ENCODE measurements at regions not wholly inside any gene's neighbourhood (a gene's known extent, or its start where the extent isn't known, plus 50 kb on each side); places are given as distances from the start of the nearest gene placed in this dataset.
"Not testable (repeated sequence)": the region's sequence is repeated elsewhere in the genome, so short reads cannot be mapped to it uniquely, and the experiment has no call there.

DNA sequence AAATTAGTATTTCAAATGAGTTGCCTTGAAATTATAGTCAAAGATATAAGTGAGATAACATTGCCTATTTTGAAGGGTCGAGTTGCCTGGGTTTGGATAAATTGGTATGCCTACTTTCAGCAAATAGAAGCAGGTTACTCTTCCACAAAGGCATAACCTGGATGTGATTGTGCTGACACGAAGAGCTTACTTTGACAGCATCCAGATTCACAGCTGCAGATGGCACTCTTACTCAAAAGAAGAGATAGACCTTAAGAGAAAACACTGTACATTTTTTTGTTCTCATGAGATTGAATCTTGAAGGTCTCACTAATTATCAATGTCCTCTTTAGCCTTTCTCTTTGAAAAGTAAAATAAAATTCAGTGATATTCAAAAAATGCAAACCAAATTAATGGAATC lies 1338.7 kb downstream of the REEP3 start:
- Mint-ChIP-seq H3K27ac (no peak overlapping the region), H3K27me3 (no peaks in the 10 kb centered on the region), H3K4me3 (no peak overlapping the region), H3K36me3 (no peaks in the 10 kb centered on the region), H3K9me3 (peaks cover 11% of the 10 kb centered on the region), H3K4me1 (ENCODE audit: low read depth in 2 of 2) (no peaks in the 10 kb centered on the region)
- ATAC-seq (no peak), DNase-seq (ENCODE audit: low spot score) (no peak)

DNA sequence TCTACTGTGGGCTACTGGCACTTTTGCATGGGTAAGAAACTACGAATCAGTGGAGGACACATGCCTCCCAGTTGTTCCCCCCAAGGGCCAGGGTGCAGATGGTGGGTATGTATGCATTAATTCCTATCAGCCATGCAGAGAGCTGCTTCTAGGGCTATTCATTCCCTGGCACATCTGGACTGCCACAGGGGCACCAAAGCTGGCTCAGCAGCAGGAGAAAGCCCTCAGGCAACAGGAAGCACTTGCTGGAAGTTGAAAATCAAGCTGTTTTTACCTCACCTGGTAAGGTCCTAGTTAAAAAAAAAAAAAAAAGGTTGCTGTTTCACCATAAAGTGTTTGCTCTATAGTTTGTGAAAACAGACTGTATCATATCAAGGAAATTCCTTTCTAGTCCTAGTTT lies 1342.6 kb downstream of the REEP3 start:
- no peaks in the 10 kb centered on the region for H3K4me1 Mint-ChIP-seq (ENCODE audit: low read depth in 2 of 2)
- H3K27ac Mint-ChIP-seq = no peak overlapping the region
- no peak overlapping the region for H3K4me3 Mint-ChIP-seq
- no peaks in the 10 kb centered on the region for H3K36me3 Mint-ChIP-seq
- no peaks in the 10 kb centered on the region for H3K27me3 Mint-ChIP-seq
- H3K9me3 Mint-ChIP-seq = peaks cover 5% of the 10 kb centered on the region
- ATAC-seq = no peak
- DNase-seq (ENCODE audit: low spot score) = no peak

DNA sequence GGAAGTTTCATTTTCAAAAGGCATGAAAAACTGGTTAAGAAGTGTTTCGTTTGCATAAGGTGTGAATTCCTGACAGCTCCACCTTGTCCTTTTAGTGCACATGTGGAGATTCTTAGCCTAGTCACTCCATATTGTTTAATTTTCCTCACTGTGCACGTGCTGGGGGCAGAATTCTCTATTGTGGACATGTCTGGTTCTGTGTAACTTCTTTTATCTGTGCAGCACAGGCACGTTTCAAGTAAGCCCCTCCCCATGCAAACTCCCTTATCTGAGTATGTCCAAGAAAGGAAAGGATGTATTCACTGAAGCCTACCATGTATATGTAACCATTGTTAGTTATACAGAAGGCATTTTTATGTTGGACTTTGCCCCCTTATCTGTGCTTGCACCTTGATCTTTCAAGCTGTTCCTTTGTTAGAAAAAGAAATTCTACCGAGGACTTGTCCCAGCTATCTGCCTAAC lies 1346.3 kb downstream of the REEP3 start:
- no peaks in the 10 kb centered on the region for H3K27me3 Mint-ChIP-seq
- DNase-seq (ENCODE audit: low spot score) (no peak), ATAC-seq (no peak)
- H3K4me3 Mint-ChIP-seq = no peak overlapping the region
- H3K36me3 Mint-ChIP-seq = no peaks in the 10 kb centered on the region
- H3K4me1 Mint-ChIP-seq (ENCODE audit: low read depth in 2 of 2) = no peaks in the 10 kb centered on the region
- H3K9me3 Mint-ChIP-seq = peaks cover 11% of the 10 kb centered on the region
- H3K27ac Mint-ChIP-seq = no peak overlapping the region

DNA sequence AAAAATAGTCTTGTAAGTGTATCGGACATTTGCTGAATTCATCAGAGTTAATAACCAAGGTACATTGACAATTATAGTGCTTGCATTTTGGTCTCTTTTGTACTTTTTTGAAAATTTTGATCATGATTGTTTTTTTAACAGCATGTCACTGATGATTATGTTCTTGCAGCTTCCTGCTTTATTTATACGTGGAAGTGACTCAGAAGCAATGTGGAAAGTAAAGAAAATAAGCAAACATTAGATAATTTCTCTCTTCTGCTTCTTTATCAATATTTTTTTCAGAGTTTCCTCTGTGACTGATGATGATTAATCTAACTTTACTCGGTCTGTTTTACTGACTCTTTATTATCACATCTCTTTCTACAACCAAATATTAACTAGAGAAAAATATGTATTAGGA lies 1351.9 kb downstream of the REEP3 start:
- no peaks in the 10 kb centered on the region for H3K4me1 Mint-ChIP-seq (ENCODE audit: low read depth in 2 of 2)
- ATAC-seq = no peak
- no peaks in the 10 kb centered on the region for H3K36me3 Mint-ChIP-seq
- H3K9me3 Mint-ChIP-seq = peaks cover 11% of the 10 kb centered on the region
- H3K4me3 Mint-ChIP-seq = no peak overlapping the region
- no peaks in the 10 kb centered on the region for H3K27me3 Mint-ChIP-seq
- H3K27ac Mint-ChIP-seq = no peak overlapping the region
- DNase-seq (ENCODE audit: low spot score) = no peak

DNA sequence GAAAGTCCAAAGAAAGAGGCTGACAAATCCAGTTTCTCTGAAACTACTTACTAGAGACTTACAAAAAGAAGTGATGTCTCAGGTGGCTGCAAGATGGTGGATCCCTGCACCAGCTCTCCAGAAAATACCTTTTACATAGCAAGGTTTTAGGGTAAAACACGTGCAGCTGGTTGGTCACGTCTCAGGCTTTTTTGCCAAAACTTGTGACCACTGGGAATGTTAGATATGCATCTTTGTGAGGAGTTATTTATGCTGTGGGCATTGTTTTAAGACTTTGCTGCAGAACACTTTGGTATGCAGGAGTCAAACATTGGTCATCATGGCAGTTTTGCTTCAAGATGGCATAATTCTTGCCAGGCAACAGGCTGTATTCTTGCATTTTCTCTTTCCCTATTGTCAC lies 1352.8 kb downstream of the REEP3 start:
- H3K27ac Mint-ChIP-seq = no peak overlapping the region
- H3K36me3 Mint-ChIP-seq = no peaks in the 10 kb centered on the region
- ATAC-seq = no peak
- H3K4me1 Mint-ChIP-seq (ENCODE audit: low read depth in 2 of 2) = no peaks in the 10 kb centered on the region
- DNase-seq (ENCODE audit: low spot score) = no peak
- H3K9me3 Mint-ChIP-seq = peaks cover 11% of the 10 kb centered on the region
- H3K4me3 Mint-ChIP-seq = no peak overlapping the region
- H3K27me3 Mint-ChIP-seq = no peaks in the 10 kb centered on the region

DNA sequence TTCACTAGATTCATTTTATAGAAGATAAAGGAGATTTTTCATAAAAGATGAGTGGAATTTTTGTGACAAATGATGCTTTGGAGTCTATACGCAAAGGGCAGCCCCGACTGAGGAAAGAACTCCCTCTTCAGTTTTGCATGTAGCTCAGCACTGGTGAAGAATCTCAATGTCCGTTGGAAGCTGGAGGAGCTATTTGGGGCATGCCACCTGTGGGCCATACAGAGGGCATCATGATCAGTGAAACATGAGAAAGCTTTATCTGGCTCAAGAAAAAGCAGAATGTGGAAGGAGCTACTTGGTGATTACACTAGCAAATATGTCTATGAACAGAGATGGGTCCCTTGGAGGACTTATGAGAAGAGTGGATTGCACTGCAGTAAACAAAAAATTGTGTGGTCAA lies 1359.3 kb downstream of the REEP3 start:
- Mint-ChIP-seq H3K4me3 (no peak overlapping the region), H3K27me3 (no peaks in the 10 kb centered on the region), H3K36me3 (no peaks in the 10 kb centered on the region), H3K9me3 (peaks cover 7% of the 10 kb centered on the region), H3K27ac (no peak overlapping the region), H3K4me1 (ENCODE audit: low read depth in 2 of 2) (no peaks in the 10 kb centered on the region)
- ATAC-seq (no peak), DNase-seq (ENCODE audit: low spot score) (no peak)

DNA sequence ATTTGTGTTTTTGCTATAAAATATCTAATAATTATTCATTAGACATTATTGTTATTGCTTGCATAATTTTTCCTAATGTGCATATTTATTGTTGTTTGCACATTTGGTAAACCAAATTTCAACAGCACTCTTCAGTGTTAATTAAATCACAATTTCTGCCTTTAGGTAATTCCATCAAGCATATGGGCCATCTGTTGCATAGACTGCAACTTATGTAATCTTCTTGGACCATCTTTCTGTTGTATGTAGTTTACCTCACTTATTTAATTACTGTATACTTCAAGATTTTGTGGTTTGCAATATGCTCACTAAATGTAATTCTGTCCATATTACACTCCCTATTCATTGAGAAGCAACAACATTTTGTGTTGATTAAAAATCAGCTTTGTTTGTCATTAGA lies 1360.1 kb downstream of the REEP3 start:
- Mint-ChIP-seq H3K9me3 (peaks cover 11% of the 10 kb centered on the region), H3K27me3 (no peaks in the 10 kb centered on the region), H3K4me3 (no peak overlapping the region), H3K4me1 (ENCODE audit: low read depth in 2 of 2) (no peaks in the 10 kb centered on the region), H3K27ac (no peak overlapping the region), H3K36me3 (no peaks in the 10 kb centered on the region)
- ATAC-seq (no peak), DNase-seq (ENCODE audit: low spot score) (no peak)

DNA sequence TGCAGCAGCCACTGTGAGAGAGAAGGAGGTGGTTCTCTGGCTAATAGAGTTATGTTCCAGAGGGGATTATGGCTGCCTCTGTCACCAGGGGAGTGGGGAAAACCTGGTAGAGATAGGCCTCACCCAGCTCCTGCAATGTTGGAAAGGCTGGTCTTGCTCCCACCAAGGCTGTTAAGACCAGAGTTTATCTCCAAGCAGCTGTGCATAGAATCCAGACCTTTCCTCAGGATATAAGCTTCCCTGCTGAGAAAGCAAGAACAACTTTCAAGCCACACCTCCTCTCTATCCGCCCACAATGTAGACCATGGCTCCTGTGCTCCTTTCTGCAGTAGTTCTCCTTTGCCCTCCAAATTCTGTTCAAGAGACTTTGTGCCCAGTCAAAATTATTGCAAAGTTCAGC lies 1375.4 kb downstream of the REEP3 start:
- Mint-ChIP-seq H3K27me3 (no peaks in the 10 kb centered on the region), H3K4me1 (ENCODE audit: low read depth in 2 of 2) (no peaks in the 10 kb centered on the region), H3K27ac (no peak overlapping the region), H3K9me3 (peaks cover 24% of the 10 kb centered on the region), H3K36me3 (peaks cover 6% of the 10 kb centered on the region), H3K4me3 (no peak overlapping the region)
- ATAC-seq (no peak), DNase-seq (ENCODE audit: low spot score) (no peak)

DNA sequence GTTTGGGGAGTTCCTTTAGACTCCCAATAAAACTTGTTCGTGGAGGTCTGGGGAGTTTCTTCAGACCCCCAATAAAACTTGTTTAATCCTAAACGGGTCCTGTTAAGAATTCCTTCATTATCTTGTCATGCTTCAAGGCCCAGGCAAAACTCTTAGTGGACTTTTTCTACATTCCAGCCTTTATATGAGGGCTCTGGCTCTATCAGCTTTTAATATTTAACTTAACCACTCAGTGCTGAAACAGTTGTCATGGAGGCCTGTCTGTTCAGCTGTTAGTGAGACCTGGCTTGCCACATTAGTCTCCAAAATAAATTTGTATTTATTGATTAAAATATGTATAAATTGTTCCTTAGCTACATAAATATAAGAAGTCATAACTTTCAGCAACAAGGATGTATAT lies 1385.1 kb downstream of the REEP3 start:
- H3K4me3 Mint-ChIP-seq; H3K9me3 Mint-ChIP-seq; H3K27ac Mint-ChIP-seq; DNase-seq (ENCODE audit: low spot score); H3K36me3 Mint-ChIP-seq; H3K4me1 Mint-ChIP-seq (ENCODE audit: low read depth in 2 of 2); ATAC-seq; H3K27me3 Mint-ChIP-seq: not testable (repeated sequence)

DNA sequence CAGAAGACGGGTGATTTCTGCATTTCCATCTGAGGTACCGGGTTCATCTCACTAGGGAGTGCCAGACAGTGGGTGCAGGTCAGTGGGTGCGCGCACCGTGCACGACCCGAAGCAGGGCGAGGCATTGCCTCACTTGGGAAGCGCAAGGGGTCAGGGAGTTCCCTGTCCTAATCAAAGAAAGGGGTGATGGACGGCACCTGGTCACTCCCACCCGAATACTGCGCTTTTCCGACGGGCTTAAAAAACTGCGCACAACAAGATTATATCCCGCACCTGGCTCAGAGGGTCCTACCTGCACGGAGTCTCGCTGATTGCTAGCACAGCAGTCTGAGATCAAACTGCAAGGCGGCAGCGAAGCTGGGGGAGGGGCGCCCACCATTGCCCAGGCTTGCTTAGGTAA lies 1403.1 kb downstream of the REEP3 start:
- ATAC-seq; H3K4me3 Mint-ChIP-seq; H3K36me3 Mint-ChIP-seq; H3K27me3 Mint-ChIP-seq; H3K4me1 Mint-ChIP-seq (ENCODE audit: low read depth in 2 of 2); DNase-seq (ENCODE audit: low spot score); H3K27ac Mint-ChIP-seq: not testable (repeated sequence)
- H3K9me3 Mint-ChIP-seq = peaks cover 16% of the 10 kb centered on the region

DNA sequence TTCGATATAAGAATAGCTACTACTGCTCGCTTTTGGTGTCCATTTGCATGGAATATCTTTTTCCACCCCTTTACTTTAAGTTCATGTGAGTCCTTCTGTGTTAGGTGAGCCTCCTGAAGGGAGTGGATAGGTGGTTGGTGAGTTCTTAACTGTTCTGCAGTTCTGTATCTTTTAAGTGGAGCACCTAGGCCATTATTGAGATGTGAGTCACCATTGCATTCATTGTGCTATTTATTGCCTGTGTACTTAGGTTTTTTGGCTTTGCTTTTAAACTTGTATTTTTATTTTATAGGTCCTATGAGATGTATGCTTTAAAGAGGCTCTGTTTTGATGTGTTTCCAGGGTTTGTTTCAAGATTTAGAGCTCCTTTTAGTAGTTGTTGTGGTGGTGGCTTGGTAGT lies 1430.8 kb downstream of the REEP3 start:
- peaks cover 19% of the 10 kb centered on the region for H3K36me3 Mint-ChIP-seq
- H3K27ac Mint-ChIP-seq = no peak overlapping the region
- ATAC-seq = no peak
- H3K4me3 Mint-ChIP-seq = no peak overlapping the region
- peaks cover 48% of the 10 kb centered on the region for H3K9me3 Mint-ChIP-seq
- no peaks in the 10 kb centered on the region for H3K4me1 Mint-ChIP-seq (ENCODE audit: low read depth in 2 of 2)
- no peaks in the 10 kb centered on the region for H3K27me3 Mint-ChIP-seq
- no peak for DNase-seq (ENCODE audit: low spot score)

DNA sequence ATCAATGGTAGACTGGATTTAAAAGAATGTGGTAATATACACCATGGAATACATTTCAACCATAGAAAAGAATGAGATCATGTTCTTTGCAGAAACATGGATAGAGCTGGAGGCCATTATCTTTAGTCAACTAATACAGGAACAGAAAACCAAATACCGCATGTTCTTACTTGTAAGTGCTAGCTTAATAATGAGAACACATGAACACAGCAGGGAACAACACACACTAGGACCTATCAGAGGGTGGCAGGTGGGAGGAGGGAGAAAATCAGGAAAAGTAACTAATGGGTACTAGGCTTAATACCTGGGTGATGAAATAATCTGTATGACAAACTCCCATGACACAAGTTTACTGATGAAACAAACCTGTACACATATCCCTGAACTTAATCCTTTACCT lies 1435.2 kb downstream of the REEP3 start:
- Mint-ChIP-seq H3K9me3 (peaks cover 31% of the 10 kb centered on the region), H3K27me3 (no peaks in the 10 kb centered on the region), H3K27ac (no peak overlapping the region), H3K4me3 (no peak overlapping the region), H3K36me3 (peaks cover 19% of the 10 kb centered on the region), H3K4me1 (ENCODE audit: low read depth in 2 of 2) (no peaks in the 10 kb centered on the region)
- DNase-seq (ENCODE audit: low spot score) = no peak
- ATAC-seq = no peak

DNA sequence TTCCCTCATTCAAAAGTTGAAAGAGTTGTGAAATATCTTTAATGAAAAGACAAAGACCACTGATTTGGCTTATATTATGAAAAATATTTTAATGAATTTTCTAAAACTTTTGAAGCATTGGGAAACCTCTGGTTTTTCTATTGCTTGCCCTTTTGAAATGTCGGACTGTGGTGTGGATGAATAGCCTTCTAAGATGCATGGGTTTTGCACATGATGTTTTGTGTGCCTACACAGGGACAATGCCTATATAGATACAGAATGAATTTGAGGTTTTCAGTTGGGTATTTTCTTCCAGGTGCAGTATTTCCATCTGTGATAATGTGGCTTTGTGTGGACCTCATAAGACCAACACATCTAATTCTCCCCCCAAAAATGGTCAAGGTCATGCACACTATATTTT lies 1437.9 kb downstream of the REEP3 start:
- DNase-seq (ENCODE audit: low spot score) (no peak), ATAC-seq (no peak)
- H3K4me1 Mint-ChIP-seq (ENCODE audit: low read depth in 2 of 2) = no peaks in the 10 kb centered on the region
- H3K36me3 Mint-ChIP-seq = peaks cover 12% of the 10 kb centered on the region
- H3K9me3 Mint-ChIP-seq = peaks cover 21% of the 10 kb centered on the region
- no peaks in the 10 kb centered on the region for H3K27me3 Mint-ChIP-seq
- H3K27ac Mint-ChIP-seq = no peak overlapping the region
- H3K4me3 Mint-ChIP-seq = no peak overlapping the region

DNA sequence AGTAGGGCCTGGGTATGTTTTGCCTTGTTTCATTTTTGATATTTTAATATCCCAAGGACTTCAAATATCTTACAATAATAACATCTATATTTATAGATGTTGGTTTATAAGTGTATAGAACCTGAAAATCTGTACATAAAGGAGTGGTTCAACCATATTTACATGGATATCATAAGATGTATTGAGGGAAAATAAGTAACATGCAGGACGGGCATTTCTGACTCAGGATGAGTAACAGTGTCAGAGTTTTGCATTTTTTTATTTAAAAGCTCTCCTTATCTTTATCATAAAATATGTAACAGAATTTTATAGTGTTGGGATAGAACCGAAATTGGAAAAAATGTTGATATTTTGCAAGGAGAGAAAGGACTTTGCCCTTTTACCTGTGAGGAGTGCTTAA lies 1438.7 kb downstream of the REEP3 start:
- Mint-ChIP-seq H3K36me3 (peaks cover 6% of the 10 kb centered on the region), H3K4me1 (ENCODE audit: low read depth in 2 of 2) (no peaks in the 10 kb centered on the region), H3K9me3 (peaks cover 20% of the 10 kb centered on the region), H3K4me3 (no peak overlapping the region), H3K27me3 (no peaks in the 10 kb centered on the region), H3K27ac (no peak overlapping the region)
- ATAC-seq = no peak
- no peak for DNase-seq (ENCODE audit: low spot score)

DNA sequence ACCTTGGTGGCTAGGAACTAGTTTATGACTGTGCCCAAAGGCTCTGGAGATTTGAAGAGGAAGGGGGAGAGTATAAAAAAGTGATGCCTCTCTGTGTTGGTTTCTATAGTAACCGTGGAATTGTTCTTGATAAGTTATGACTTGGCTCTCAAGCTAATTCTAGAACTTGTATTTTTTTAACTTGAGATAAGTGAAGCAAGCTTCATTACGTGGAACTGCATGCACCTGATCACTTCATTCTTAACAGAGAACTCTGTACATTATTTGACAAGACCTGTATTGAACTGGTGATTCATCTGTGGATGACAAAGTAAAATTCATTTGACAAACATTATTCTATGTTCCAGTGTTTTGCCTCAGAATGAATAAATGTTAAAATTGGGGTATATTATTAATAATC lies 1452.2 kb downstream of the REEP3 start:
- no peak overlapping the region for H3K4me3 Mint-ChIP-seq
- no peaks in the 10 kb centered on the region for H3K9me3 Mint-ChIP-seq
- H3K4me1 Mint-ChIP-seq (ENCODE audit: low read depth in 2 of 2) = no peaks in the 10 kb centered on the region
- H3K36me3 Mint-ChIP-seq = no peaks in the 10 kb centered on the region
- no peak for ATAC-seq
- DNase-seq (ENCODE audit: low spot score) = no peak
- H3K27me3 Mint-ChIP-seq = no peaks in the 10 kb centered on the region
- H3K27ac Mint-ChIP-seq = no peak overlapping the region

Measured in natural killer cell treated with Interleukin-12 subunit alpha and Interleukin-12 subunit beta and Interleukin-15 and Interleukin-18, amount 100 ng/mL, for 72 hours (primary cell).